DOHH2 (cell line): ENCODE measurements at regions not wholly inside any gene's neighbourhood (a gene's known extent, or its start where the extent isn't known, plus 50 kb on each side); places are given as distances from the start of the nearest gene placed in this dataset.

Source experiments
- H3F3A ChIP-seq: fragments of 200-600 bp; sonication (generic), shearing (Covaris generic); 2 replicates; pipeline ENCODE4 v1.6.0; 2016; ENCODE audit warnings: antibody characterized with exemption, mild to moderate bottlenecking; ENCODE audit not compliant: control insufficient read depth, insufficient read depth
- H3K27ac ChIP-seq: fragments of 200-600 bp; sonication (generic); 2 replicates; pipeline ENCODE4 v1.5.1; 2014; ENCODE audit warnings: low read depth, mild to moderate bottlenecking, low read length, moderate library complexity
- H3K27me3 ChIP-seq: fragments of 200-600 bp; sonication (generic); 2 replicates; pipeline ENCODE4 v1.6.1; 2014; ENCODE audit warnings: mild to moderate bottlenecking, low read length, mixed read lengths; ENCODE audit not compliant: control insufficient read depth
- H3K36me3 ChIP-seq: fragments of 200-600 bp; sonication (generic); 2 replicates; pipeline ENCODE4 v1.6.1; 2014; ENCODE audit warnings: mild to moderate bottlenecking, low read length, moderate library complexity, mixed read lengths; ENCODE audit not compliant: control insufficient read depth
- H3K4me1 ChIP-seq: fragments of 200-600 bp; sonication (generic); 2 replicates; pipeline ENCODE4 v1.6.1; 2014; ENCODE audit warnings: mild to moderate bottlenecking, low read length, mixed read lengths; ENCODE audit not compliant: control insufficient read depth
- H3K4me2 ChIP-seq: fragments of 200-600 bp; sonication (generic); 2 replicates; pipeline ENCODE4 v1.6.0; 2014; ENCODE audit warnings: mild to moderate bottlenecking, low read length, moderate library complexity
- H3K4me3 ChIP-seq: fragments of 200-600 bp; sonication (generic); 2 replicates; pipeline ENCODE4 v1.5.1; 2014; ENCODE audit warnings: mild to moderate bottlenecking, low read length, mixed read lengths
- H3K79me2 ChIP-seq: fragments of 200-600 bp; sonication (generic); 2 replicates; pipeline ENCODE4 v1.6.1; 2014; ENCODE audit warnings: mild to moderate bottlenecking, low read length, mixed read lengths; ENCODE audit not compliant: control insufficient read depth
- H3K9me2 ChIP-seq: fragments of 200-600 bp; sonication (generic); replicated peaks from 2 replicates; pipeline ENCODE4 v1.6.1; 2014; ENCODE audit warnings: mild to moderate bottlenecking, low read length, mixed read lengths; ENCODE audit not compliant: control insufficient read depth
- H3K9me3 ChIP-seq: fragments of 200-600 bp; sonication (generic); 2 replicates; pipeline ENCODE4 v1.6.1; 2014; ENCODE audit warnings: antibody characterized with exemption, low read length, mixed read lengths; ENCODE audit not compliant: control insufficient read depth, insufficient read depth
- H4K20me1 ChIP-seq: fragments of 200-600 bp; sonication (generic); 2 replicates; pipeline ENCODE4 v1.6.0; 2014; ENCODE audit warnings: low read depth, mild to moderate bottlenecking, antibody characterized with exemption, low read length, moderate library complexity; ENCODE audit not compliant: control insufficient read depth, insufficient read depth
- CTCF ChIP-seq: fragments of 200-600 bp; sonication (generic); IDR thresholded peaks from one replicate; pipeline ENCODE4 v1.5.1; 2014; ENCODE audit warnings: antibody characterized with exemption, mild to moderate bottlenecking, low read depth, low read length; ENCODE audit not compliant: poor library complexity, severe bottlenecking
- EZH2phosphoT487 ChIP-seq: fragments of 200-600 bp; sonication (generic); IDR thresholded peaks from 2 replicates; pipeline ENCODE4 v1.6.1; 2017; ENCODE audit warnings: borderline replicate concordance, mild to moderate bottlenecking, antibody characterized with exemption, low read length, moderate library complexity, mixed read lengths

GRCh38 chr2:185484602-185485001 lies 254.0 kb upstream of the FSIP2 start:
- no peak overlapping the region for H3K4me2 ChIP-seq
- no peaks in the 10 kb centered on the region for H3K79me2 ChIP-seq
- no peaks in the 10 kb centered on the region for H3K27me3 ChIP-seq
- H3K27ac ChIP-seq = no peak overlapping the region
- H3F3A ChIP-seq = no peaks in the 10 kb centered on the region
- H3K4me1 ChIP-seq = no peaks in the 10 kb centered on the region
- TF ChIP-seq CTCF (no peak), EZH2phosphoT487 (no peak)
- no peaks in the 10 kb centered on the region for H4K20me1 ChIP-seq
- H3K36me3 ChIP-seq = no peaks in the 10 kb centered on the region
- no peaks in the 10 kb centered on the region for H3K9me2 ChIP-seq
- H3K9me3 ChIP-seq = no peaks in the 10 kb centered on the region
- no peak overlapping the region for H3K4me3 ChIP-seq

GRCh38 chr2:185502351-185502750 lies 236.3 kb upstream of the FSIP2 start:
- Histone ChIP-seq H3K9me2 (no peaks in the 10 kb centered on the region), H3K36me3 (no peaks in the 10 kb centered on the region), H3K79me2 (no peaks in the 10 kb centered on the region)

GRCh38 chr2:185507719-185508118 lies 230.9 kb upstream of the FSIP2 start:
- H4K20me1 ChIP-seq = no peaks in the 10 kb centered on the region
- no peaks in the 10 kb centered on the region for H3K27me3 ChIP-seq
- no peaks in the 10 kb centered on the region for H3K36me3 ChIP-seq
- no peaks in the 10 kb centered on the region for H3F3A ChIP-seq
- H3K4me1 ChIP-seq = no peaks in the 10 kb centered on the region
- H3K79me2 ChIP-seq = no peaks in the 10 kb centered on the region
- H3K9me3 ChIP-seq = peaks cover 6% of the 10 kb centered on the region
- H3K4me2 ChIP-seq = no peak overlapping the region
- no peaks in the 10 kb centered on the region for H3K9me2 ChIP-seq
- no peak for TF ChIP-seq EZH2phosphoT487
- no peak for TF ChIP-seq CTCF
- no peak overlapping the region for H3K4me3 ChIP-seq
- H3K27ac ChIP-seq = no peak overlapping the region

More at GRCh38 chr2:185502351-185502750, 236.3 kb upstream of the FSIP2 start:
- TF ChIP-seq CTCF (no peak), EZH2phosphoT487 (no peak)
- Histone ChIP-seq H3K27ac (no peak overlapping the region), H3F3A (no peaks in the 10 kb centered on the region), H3K4me1 (no peaks in the 10 kb centered on the region), H4K20me1 (no peaks in the 10 kb centered on the region), H3K27me3 (no peaks in the 10 kb centered on the region), H3K9me3 (no peaks in the 10 kb centered on the region), H3K4me3 (no peak overlapping the region), H3K4me2 (no peak overlapping the region)

- Histone ChIP-seq H3K4me1 (no peaks in the 10 kb centered on the region), H3K4me2 (no peak overlapping the region), H3K27ac (no peak overlapping the region), H4K20me1 (no peaks in the 10 kb centered on the region), H3K9me3 (peaks cover 6% of the 10 kb centered on the region), H3K27me3 (no peaks in the 10 kb centered on the region), H3K36me3 (no peaks in the 10 kb centered on the region), H3K79me2 (no peaks in the 10 kb centered on the region), H3K9me2 (no peaks in the 10 kb centered on the region), H3F3A (no peaks in the 10 kb centered on the region), H3K4me3 (no peak overlapping the region)
- TF ChIP-seq CTCF (no peak), EZH2phosphoT487 (no peak)
Measured at GRCh38 chr2:185510060-185510459, 228.5 kb upstream of the FSIP2 start.
